Suprapubic skin (tissue), 3 donors: ENCODE measurements at regions not wholly inside any gene's neighbourhood (a gene's known extent, or its start where the extent isn't known, plus 50 kb on each side); places are given as distances from the start of the nearest gene placed in this dataset.

Source experiments
- CTCF ChIP-seq, 2 donors: fragments of 200-600 bp in 1 of 2; fragments of 450-650 bp in 1 of 2; sonication (generic) in 1 of 2; IDR thresholded peaks; one replicate each; pipeline ENCODE4 v1.5.1; 2016 to 2019; ENCODE audit warnings: antibody characterized with exemption in 2 of 2, mild to moderate bottlenecking in 1 of 2, moderate library complexity in 1 of 2
- POLR2A ChIP-seq, 2 donors: fragments of 450-650 bp; IDR thresholded peaks; one replicate each; pipeline ENCODE4 v1.6.1; 2017; ENCODE audit warnings: antibody characterized with exemption in 2 of 2, mild to moderate bottlenecking in 2 of 2, moderate library complexity in 2 of 2

GRCh38 chr10:113445736-113446135, 107.1 kb upstream of the HABP2 start:
- TF ChIP-seq CTCF (IDR thresholded peaks at IDR 0.05) (no peak), POLR2A (IDR thresholded peaks at IDR 0.05) (no peak)
